ENCODE measurements at regions not wholly inside any gene's neighbourhood (a gene's known extent, or its start where the extent isn't known, plus 50 kb on each side); places are given as distances from the start of the nearest gene placed in this dataset.

- TF ChIP-seq CTCF (conservative IDR thresholded peaks at IDR 0.05) (no peak), EZH2 (IDR thresholded peaks at IDR 0.05; ENCODE audit: low read depth) (no peak)
These were observed 110.8 kb upstream of the GADD45A start for GRCh38 chr1:67574221-67574620.

Measured in PC-9 (cell line).